GM18858 (cell line): ENCODE measurements at regions not wholly inside any gene's neighbourhood (a gene's known extent, or its start where the extent isn't known, plus 50 kb on each side); places are given as distances from the start of the nearest gene placed in this dataset.
"Not testable (repeated sequence)": the region's sequence is repeated elsewhere in the genome, so short reads cannot be mapped to it uniquely, and the experiment has no call there.

Experiments used
- ATAC-seq: cut with Tn5 transposase; IDR thresholded peaks from one replicate; pipeline ENCODE4 v1.9.1; 2021; ENCODE audit not compliant: unreplicated experiment

DNA sequence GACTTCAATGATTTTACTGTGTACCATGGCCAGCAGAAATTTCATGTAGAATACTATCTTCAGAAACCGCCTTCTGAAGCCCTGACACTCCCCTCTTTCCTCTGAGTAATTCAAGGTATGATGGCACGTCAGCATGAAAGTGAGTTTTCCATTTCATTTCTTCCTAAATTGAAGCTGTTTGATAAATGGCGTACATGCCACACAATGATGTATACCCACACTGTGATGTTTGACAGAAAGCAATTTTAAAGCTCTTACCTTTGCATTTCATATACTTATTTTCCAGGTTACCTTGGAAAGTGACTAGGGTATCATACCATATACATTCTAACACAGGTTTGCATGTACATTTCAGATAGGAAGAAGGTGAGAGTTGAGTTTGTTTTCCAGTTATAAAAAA, 147.9 kb upstream of the LRRC3B start:
- ATAC-seq: no peak

DNA sequence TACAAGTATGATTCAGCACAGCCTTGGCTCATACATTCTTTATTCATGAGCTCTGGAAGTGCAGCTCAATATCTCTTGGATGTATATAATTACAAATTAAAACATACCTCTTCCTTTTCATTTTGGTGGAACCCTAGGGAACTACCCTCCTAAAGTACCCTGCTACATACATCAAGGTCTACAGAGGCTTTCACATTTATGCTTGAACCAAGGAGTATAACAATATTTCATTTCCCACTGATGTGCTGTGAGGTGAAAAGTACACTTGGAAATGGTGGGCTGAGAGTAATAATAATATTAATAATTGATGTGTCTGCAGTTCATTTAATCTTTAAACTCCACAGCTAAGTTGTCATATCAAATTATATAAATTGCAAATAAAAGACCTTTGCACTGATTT, 142.2 kb upstream of the LRRC3B start:
- ATAC-seq: no peak

DNA sequence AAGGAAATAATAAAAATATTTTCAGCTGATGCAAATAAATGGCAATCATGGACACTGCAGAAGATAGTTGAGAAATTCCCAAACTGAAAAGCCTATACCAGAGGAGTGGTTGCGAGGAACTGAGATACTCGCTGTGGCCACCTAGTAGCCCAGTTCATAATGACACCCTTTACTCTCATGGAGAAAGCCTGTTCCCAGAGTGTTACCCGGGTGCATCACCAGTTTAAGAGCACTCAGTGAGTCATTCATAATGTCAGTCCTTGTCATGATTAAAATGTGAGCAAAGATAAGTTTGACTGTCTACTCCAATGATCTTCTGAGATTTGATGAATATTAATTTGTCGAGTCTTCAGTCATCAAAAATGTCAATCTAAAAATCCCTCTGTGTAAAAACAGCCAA, 138.4 kb upstream of the LRRC3B start:
- no peak for ATAC-seq

DNA sequence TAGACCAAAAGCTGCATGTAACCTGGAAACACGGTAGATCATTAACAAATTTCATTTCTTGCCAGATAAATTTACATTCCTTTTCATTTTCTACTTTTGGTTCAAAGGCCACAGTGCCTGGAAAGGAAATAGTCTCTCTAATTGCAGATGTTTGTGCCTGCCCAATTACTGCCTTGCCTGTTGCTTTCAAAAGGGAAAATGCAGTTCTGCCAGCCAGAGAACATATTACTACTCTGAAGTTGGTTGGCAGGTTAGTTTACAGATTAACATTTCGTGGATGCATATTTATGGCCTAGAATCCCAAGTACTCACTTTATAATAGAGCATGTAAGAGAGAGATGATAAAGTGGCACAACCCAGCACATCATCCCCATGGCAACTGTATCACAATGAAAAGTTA, 124.3 kb upstream of the LRRC3B start:
- no peak for ATAC-seq

DNA sequence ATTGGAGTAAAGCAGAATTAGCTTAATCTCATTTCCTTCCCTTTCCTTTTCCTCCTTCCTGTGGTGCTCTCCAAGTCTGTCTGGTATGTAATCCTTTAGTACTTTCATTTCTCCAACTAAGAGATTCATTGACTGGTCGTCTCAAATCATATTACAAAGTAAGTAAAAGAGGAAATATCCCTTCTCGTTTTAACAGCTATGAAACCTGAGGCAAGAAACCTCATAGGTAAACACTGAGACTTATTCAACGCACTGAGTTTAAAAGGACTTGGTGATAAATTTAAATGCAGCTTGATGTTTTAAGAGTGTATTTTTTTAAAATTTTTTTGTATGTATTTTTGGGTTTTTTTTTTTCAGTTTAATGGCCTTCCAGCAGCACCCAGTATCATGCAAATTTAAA, 117.2 kb upstream of the LRRC3B start:
- no peak for ATAC-seq

DNA sequence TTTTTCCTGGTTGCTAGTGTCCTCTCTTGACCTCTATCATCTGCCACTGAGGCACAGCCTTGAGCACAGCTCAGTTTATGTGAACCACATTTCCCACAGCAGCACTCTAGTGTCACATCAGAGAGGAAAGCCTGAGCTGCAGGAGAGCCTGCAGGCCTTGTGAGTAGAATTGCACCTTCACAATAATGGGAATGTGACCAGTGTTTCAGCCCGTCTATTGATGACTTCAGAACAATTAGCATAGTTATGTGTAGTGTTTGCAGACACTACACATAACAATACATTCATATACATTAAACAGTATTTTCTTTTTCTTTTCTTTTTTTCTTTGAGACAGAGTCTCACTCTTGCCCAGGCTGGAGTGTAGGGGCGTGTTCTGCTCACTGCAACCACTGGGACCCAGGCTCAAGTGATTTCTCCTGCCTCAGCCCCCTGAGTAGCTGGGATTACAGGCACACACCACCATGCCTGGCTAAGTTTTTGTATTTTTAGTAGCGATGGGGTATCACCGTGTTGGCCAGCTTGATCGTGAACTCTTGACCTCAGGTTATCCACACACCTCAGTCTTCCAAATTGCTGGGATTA, 108.0 kb upstream of the LRRC3B start:
- ATAC-seq: not testable (repeated sequence)

DNA sequence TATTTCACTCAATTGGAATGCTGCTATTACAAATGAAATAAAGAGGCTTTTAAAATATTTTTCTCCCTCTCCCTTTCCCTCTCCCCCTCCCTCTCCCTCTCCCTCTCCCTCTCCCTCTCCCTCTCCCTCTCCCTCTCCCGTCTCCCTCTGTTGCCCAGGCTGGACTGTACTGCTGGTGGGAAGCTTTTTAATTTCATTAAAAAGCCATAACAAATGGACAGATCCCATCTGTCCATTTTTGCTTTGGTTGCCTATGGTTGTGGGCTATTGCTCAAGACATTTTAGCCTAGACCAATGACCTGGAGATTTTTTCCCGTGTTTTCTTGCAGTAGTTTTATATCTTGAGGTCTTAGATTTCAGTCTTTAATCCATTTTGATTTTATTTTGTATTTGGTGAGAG, 107.2 kb upstream of the LRRC3B start:
- ATAC-seq: no peak

DNA sequence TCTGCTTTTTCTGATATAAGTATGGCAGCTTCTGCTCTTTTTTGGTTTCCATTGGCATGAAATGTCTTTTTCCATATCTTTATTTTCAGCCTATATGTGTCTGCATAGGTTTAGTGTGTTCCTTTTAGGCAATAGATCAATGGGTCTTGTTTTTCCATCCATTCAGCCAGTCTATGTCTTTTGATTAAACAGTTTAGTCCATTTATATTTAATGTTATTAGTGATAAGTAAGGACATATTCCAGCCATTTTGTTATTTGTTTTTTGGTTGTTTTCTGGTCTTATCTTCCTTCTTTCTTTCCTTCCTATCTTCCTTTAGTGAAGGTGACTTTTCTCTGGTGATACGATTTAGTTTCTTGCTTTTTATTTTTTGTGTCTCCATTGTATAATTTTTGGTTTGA, 101.3 kb upstream of the LRRC3B start:
- ATAC-seq: no peak

DNA sequence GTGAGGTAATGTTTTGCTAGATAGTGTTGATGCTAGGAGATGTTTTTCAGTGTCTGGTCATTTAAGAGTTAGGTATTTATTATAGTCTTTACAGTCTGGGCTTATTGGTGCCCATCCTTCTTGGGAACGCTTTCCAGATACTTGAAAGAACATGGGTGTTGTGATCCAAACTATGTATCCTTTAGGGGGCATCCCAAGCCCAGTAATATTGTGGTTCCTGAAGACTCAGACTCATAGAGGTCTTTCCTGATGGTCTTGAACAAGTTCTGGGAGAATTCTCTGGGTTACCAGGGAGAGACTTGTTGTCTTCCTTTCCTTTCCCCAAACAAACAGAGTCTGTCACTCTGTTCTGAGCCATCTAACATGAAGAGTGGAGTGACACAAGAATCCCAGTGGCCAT, 99.7 kb upstream of the LRRC3B start:
- no peak for ATAC-seq

DNA sequence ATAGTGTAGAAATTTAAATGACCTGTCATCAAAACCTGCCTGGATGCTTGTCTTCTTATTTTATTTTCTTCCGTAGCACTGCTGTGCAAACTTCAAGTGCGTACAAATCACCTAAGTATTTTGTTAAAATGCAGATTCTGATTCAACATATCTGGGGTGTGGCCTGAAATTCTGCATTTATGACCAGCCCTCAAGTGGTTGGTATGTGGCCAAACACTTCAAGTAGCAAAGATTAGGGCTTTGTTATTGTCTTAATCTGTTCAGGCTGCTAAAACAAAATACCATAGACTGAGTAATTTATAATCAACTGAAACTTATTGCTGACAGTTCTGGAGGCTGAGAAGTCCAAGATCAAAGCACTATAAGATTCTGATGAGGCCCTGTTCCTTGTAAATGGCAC, 97.6 kb upstream of the LRRC3B start:
- ATAC-seq: no peak

DNA sequence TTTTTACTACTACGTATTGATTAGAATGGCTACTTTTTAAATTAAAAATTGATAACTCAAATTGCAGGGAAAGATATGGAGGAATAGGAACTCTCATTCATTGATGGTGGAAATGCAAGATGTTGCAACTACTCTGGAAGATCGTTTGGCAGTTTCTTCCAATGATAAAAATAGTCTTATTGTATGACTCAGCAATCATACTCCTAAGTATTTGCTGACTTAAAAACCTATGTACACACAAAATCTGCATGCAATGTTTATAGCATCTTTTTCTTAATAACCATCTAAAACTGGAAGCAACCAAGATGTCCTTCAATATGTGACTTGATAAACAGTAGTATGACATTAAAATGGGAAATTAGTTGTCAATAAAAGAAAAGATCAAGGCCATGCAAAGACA, 87.4 kb upstream of the LRRC3B start:
- no peak for ATAC-seq

DNA sequence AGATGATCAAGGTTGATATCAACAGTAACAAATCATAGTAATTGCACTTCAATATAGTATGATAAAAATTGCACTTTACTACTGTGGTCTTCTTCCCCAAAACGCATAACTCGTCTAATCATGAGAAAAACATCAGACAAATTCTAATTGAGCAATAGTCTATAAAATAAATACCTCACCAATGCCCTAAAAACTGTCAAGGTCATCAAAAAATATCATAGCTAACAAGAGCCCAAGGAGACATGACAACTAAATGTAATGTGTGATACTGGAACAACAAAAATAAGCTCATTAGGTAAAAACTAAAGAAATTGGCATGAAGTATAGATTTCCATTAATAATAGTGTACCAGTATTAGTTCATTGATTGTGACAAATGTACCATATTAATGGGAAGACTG, 85.6 kb upstream of the LRRC3B start:
- ATAC-seq: no peak

DNA sequence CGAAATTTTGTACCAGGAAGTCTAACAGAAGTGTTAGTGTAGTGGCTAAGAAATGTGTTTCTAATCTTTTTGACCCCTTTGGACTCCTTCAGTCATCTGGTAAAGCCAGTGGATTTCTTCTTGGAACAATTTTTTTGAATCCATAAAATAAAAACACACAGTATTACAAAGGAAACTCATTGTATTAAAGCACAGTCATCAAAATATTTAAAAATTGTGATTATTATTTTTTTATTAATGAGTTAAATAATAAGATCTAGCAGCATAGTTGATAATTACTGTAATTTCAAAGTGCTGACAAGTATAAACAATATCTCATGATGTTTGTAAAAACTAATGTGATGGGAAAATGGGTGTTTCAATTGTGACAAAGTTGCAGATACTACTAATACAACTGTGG, 72.2 kb upstream of the LRRC3B start:
- no peak for ATAC-seq

DNA sequence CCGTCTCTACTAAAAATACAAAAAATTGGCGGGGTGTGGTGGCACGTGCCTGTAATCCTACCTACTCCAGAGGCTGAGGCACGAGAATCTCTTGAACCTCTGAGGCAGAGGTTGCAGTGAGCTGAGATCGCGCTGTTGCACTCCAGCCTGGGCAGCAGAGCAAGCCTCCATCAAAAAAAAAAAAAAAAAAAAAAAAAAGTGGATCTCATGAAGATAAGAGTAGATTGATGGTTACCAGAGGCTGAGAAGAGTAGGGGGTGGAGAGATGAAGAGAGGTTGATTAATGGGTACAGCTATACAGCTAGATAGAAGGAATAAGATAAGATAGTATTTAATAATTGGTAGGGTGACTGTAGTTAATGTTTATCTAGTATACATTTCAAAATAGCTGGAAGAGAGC, 65.9 kb upstream of the LRRC3B start:
- no peak for ATAC-seq

DNA sequence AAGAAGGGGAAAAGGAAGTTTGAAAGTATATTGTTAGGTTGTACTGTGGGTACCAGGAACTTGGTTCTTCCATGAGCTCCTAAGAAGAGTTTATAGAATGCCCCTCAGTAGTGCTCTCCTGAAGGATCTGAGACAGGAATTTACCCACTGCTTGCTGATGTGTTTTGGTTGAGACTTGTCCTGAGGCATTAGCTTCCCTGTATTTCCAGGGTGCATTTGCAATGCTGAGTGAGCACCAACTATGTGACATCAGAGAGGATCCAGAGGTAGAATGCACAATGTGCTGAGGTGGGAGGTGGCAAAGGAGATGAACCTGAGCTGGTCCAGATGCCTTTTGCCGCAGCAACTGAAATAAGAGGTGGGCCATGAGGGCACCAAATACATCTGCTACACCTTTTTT, 64.3 kb upstream of the LRRC3B start:
- no peak for ATAC-seq

DNA sequence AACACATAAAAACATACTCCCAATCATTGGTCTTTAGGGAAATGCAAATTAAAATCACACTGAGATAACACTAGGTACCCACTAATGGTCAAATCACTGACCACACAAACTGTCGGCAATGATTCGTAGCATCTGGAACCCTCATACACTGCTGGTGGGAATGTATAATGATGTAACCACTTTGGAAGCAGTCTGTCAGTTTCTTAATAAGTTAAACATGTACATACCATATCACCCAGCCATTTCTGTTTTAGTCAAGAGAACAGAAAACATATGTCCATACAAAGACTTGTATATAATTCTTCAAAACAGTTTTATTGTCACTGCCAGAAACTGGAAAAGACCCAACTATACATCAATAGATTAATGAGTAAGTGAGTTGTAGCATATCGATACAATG, 63.3 kb upstream of the LRRC3B start:
- no peak for ATAC-seq

DNA sequence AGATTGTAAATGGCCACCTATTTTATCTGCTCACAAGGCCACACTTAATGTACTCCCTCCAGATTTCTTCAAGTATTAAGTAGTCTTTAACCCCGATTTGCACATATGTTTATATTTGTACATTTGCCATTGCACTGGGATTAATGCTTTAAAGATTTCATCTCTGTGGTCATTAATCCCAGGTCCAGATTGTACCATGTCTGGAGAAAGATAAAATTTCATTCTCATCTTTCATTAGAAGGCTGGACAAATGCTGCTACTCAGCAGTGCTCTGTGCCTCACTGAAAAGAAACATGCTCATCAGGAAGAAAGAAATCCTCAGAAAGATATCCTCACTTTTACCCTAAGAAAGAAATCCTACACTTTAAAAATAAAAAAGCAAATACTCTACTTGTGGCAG, 62.5 kb upstream of the LRRC3B start:
- no peak for ATAC-seq

DNA sequence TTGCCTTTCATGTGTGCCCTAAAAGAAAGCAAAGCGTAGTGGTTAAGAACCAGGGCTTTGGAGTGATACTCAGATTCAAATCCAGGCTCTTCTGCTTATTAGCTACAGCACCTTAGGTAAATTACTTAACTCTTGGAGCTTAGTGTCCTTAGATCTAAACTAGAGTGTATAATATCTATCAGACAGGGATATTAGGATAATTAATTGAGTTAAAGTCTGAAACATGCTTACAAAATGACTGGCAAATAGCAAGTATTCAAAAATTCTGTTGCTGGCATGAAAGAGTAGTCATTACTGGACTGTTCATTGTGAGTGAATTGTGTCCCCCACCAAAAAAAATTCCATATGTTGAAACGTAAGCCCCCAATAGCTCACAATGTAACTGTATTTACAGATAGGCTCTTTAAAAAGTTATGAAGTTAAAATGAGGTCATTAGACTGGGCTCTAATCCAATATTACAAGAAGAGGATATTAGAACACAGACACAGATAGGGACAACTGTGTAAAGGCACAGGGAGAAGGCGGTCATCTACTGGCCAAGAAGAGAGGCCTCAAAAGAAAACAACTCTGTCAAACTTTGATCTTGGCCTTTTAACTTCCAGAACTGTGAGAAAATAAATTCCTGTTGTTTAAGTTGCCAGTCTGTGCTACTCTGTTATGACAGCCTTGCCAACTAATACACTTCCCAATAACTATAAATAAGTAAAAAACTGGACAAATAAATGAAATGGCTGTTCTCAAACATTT, 60.4 kb upstream of the LRRC3B start:
- no peak for ATAC-seq
